ENCODE measurements at regions not wholly inside any gene's neighbourhood (a gene's known extent, or its start where the extent isn't known, plus 50 kb on each side); places are given as distances from the start of the nearest gene placed in this dataset.
A peak's percentile ranks its signal among the peaks of the same experiment; 100 is the strongest.

DNA sequence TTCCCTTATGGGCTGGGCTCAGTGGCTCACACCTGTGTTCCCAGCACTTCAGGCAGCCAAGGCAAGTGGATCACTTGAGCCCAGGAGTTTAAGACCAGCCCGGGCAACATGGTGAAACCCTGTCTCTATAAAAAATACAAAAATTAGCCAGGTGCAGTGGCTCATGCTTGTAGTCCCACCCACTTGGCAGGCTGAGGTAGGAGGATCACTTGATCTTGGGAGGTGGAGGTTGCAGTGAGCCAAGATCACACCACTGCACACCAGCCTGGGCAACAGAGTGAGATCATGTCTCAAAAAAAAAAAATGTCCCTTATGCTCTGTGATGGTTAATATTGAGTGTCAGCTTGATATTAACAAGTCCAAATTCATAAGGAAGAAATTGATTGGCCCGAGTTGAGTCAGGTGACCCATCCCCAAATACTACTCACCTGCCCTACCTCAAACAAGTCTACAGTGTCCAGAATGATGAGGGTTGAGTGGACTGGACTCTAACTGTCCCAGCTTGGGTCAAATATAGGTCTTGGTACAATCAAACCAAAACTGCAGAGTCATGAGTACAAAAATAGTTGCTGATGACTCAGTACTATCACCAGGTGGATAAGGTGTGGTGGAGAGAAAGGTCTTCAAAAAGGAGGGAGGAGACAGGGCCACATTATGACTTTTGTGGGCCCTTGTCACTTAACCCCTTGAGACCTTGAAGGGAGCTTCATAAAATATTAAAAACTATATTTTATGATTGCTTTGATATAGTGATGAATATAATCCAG lies 161.0 kb downstream of the ZNF326 start:
- H3K4me3 ChIP-seq (ENCODE audit: low read depth, low read length) = no peak overlapping the region
- TF ChIP-seq, protein P1, sequence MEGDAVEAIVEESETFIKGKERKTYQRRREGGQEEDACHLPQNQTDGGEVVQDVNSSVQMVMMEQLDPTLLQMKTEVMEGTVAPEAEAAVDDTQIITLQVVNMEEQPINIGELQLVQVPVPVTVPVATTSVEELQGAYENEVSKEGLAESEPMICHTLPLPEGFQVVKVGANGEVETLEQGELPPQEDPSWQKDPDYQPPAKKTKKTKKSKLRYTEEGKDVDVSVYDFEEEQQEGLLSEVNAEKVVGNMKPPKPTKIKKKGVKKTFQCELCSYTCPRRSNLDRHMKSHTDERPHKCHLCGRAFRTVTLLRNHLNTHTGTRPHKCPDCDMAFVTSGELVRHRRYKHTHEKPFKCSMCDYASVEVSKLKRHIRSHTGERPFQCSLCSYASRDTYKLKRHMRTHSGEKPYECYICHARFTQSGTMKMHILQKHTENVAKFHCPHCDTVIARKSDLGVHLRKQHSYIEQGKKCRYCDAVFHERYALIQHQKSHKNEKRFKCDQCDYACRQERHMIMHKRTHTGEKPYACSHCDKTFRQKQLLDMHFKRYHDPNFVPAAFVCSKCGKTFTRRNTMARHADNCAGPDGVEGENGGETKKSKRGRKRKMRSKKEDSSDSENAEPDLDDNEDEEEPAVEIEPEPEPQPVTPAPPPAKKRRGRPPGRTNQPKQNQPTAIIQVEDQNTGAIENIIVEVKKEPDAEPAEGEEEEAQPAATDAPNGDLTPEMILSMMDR (IDR thresholded peaks at IDR 0.05; ENCODE audit: control insufficient read depth, extremely low read depth, insufficient read depth) = no peak
- DNase-seq (ENCODE audit: low read depth) = no peak

DNA sequence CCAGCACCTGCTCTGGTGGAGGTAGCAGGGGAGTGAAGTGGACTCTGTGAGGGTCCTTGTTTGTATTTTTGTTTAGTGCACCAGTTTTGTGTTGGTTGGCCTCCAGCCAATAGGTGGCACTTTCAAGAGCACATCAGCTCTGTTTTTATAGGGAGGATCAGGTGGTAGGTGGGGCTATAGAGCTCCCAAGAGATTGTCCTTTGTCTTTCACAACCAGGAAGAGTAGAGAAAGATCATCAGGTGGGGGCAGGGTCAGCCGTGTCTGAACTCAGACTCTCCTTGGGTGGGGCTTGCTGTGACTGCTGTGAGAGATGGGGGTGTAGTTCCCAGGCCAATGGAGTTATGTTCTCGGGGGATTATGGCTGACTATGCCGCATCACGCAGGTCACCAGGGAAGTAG lies 159.8 kb downstream of the ZNF326 start:
- no peak for DNase-seq (ENCODE audit: low read depth)
- TF ChIP-seq, protein P1 (IDR thresholded peaks at IDR 0.05; ENCODE audit: control insufficient read depth, extremely low read depth, insufficient read depth) = no peak
- no peak overlapping the region for H3K4me3 ChIP-seq (ENCODE audit: low read depth, low read length)

DNA sequence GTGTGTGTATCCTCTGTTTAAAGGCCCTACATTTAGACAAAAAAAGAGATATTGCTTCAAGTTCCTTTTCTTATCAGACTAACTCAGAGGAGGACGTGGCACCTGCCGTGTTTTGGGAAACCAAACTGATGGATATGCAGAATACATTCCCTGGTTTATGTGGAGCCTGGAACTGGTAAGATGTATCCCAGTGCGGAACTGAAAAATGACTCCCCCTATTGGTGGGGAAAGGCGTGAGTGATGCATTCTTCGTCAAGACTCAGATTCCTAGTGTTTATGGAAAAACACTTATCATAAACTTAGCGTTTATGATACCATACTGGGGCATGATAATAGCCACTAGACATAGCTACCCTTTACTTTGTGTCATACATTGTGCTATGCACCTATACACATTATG lies 154.2 kb downstream of the ZNF326 start:
- TF ChIP-seq, protein P1 (IDR thresholded peaks at IDR 0.05; ENCODE audit: control insufficient read depth, extremely low read depth, insufficient read depth) = peak; percentile 27; the same call in 1 of the 2 replicates
- no peak for DNase-seq (ENCODE audit: low read depth)
- H3K4me3 ChIP-seq (ENCODE audit: low read depth, low read length) = no peak overlapping the region

DNA sequence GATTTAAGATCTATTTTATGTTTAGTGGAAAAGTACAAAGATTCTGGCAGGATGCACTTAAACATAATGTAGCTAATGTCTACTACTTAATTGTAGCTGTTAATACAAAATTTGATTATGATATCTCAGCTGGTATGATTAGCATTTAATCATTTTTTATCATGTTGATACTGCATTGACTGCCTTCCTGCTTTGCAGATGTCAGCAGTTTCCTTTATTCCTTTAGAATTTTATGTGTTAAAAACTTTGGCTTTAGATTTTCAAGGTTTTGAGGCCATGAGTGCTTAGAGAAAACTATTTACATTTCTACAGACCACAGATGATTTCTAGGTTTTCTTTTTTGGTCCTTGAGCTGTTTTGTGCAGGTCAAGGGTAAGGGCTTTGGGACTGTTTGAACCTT lies 152.2 kb downstream of the ZNF326 start:
- DNase-seq (ENCODE audit: low read depth) = no peak
- TF ChIP-seq, protein P1 (IDR thresholded peaks at IDR 0.05; ENCODE audit: control insufficient read depth, extremely low read depth, insufficient read depth) = no peak
- no peak overlapping the region for H3K4me3 ChIP-seq (ENCODE audit: low read depth, low read length)

DNA sequence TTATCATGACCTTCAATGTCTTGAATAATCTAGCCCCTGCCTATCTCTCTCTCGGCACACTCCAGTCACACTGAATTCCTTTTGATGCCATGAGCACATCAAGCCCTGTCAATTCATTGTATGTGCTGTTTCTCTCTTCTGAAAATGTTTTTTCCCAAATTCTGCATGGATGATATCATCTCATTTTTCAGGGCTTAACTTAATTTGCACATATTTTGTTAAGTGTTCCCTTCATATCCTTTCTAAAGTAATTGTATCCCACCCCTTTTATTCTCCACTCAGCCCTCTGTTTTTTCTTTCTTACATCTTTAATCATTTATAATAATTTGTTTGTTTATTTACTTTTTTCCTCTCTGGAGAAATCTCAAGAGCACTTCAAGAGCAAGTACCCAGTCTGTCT lies 149.9 kb downstream of the ZNF326 start:
- DNase-seq (ENCODE audit: low read depth) = no peak
- no peak overlapping the region for H3K4me3 ChIP-seq (ENCODE audit: low read depth, low read length)
- TF ChIP-seq, protein P1 (IDR thresholded peaks at IDR 0.05; ENCODE audit: control insufficient read depth, extremely low read depth, insufficient read depth) = no peak

DNA sequence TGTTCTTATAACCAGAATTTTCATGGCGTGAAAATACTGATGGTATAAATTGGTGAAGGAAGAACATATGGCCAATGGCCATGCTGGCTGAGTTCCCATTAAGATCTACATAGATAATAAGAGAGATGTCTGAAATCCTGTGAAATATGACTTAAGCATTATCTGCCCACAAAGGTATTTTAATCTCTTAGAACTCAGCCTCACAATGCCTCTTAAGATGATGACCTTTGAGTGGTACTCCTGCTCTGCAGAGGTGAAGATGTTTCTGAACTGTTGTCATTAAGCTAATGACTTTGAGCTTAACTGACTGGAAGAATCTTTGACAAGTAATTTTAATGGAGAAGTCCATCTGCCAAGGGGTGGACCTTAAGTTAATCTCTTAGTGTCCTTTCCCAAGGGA lies 148.7 kb downstream of the ZNF326 start:
- no peak for DNase-seq (ENCODE audit: low read depth)
- TF ChIP-seq, protein P1 (IDR thresholded peaks at IDR 0.05; ENCODE audit: control insufficient read depth, extremely low read depth, insufficient read depth) = no peak
- H3K4me3 ChIP-seq (ENCODE audit: low read depth, low read length) = no peak overlapping the region

DNA sequence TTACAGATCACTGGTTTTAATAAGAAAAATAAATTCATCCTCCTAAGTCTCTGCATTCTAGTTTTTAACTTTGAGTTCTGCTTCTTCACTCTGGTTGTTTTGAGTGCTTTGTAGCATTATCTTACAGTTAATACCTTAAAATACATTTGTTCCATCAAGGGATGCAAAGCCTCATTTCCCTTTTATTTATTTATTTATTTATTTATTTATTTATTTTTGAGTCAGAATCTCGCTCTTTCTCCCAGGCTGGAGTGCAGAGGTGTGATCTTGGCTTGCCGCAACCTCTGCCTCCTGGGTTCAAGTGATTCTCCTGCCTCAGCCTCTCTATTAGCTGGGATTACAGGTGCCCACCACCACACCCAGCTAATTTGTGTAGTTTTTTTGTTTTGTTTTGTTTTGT lies 147.8 kb downstream of the ZNF326 start:
- no peak overlapping the region for H3K4me3 ChIP-seq (ENCODE audit: low read depth, low read length)
- TF ChIP-seq, protein P1 (IDR thresholded peaks at IDR 0.05; ENCODE audit: control insufficient read depth, extremely low read depth, insufficient read depth) = no peak
- no peak for DNase-seq (ENCODE audit: low read depth)

Data from LNCaP clone FGC (cell line).